NCI-H128 (cell line): ENCODE measurements at regions not wholly inside any gene's neighbourhood (a gene's known extent, or its start where the extent isn't known, plus 50 kb on each side); places are given as distances from the start of the nearest gene placed in this dataset.
"Not testable (repeated sequence)": the region's sequence is repeated elsewhere in the genome, so short reads cannot be mapped to it uniquely, and the experiment has no call there.

Experiments used
- DNase-seq: peaks from one replicate; lab custom pipeline; 2025; ENCODE audit not compliant: unreplicated experiment; lab: John Stamatoyannopoulos, UW

DNA sequence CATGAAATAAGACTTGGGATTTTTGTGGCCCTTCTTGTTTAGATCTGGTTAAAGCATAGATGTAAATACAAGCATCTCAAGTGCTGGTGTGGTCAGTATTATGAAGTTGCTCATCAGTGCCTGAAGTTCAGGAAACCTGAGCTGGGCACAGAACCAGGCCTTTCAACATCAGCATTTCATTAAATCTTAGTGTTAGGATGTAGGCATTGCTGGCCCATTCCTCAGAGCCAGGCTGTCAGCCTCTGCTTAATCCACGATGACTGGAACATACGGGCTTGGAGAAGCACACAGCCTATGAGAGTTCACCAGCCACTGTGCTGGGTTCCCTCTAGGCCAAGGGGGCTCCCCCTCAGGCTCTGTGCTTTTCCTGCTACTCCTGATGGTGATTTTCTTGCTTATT, 270.2 kb downstream of the EN1 start:
- DNase-seq = no peak

DNA sequence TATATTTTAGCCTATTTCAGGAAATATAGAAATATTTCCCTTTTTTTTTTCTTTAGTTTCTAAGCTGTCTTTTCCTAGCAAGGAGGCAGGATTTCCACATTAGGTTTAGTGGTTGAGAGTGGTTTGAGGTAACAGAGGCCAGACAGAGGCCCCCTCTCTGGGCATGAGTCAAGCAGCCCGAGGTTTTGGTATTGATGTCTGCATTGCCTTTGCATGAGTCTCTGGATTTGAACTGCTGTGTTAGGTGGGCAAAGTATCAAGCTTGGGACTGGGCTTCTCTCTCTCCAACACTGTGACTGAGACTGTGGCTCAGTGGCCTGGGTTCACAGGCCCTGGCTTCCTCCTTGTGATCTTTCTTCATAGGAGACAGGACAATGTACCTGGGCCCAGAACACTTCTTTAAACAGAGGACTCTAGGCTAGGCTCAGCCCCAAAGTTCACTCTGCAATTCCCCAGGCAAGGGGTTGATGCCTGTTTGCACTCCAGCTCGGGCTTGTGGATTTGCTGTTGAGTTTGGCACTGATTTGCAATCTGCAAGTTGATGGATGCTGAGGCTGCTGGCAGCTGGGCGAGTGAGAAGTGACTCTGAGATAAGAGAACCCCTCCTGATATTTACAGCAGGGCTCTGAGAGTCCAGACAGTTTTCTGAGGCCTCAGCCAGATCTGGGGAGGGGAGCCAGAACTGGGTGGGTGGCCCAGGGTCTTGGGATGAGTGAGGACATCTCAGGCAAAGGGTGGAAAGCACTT, 271.2 kb downstream of the EN1 start:
- no peak for DNase-seq

DNA sequence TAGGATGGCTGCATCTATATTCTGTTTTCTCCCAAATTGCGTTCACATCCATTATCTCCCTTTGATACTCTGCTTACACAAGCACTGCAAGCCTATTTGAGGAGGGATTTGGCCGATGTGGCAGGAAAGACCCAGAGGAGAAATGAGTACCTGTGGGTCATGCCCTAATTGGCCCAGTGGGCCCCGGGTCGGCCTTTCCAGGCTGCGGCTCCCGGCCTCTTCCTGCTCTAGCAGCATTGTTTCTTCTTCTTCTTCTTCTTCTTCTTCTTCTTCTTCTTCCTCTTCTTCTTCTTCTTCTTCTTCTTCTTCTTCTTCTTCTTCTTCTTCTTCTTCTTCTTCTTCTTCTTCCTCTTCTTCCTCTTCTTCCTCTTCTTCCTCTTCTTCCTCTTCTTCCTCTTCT, 275.1 kb downstream of the EN1 start:
- not testable (repeated sequence) for DNase-seq

DNA sequence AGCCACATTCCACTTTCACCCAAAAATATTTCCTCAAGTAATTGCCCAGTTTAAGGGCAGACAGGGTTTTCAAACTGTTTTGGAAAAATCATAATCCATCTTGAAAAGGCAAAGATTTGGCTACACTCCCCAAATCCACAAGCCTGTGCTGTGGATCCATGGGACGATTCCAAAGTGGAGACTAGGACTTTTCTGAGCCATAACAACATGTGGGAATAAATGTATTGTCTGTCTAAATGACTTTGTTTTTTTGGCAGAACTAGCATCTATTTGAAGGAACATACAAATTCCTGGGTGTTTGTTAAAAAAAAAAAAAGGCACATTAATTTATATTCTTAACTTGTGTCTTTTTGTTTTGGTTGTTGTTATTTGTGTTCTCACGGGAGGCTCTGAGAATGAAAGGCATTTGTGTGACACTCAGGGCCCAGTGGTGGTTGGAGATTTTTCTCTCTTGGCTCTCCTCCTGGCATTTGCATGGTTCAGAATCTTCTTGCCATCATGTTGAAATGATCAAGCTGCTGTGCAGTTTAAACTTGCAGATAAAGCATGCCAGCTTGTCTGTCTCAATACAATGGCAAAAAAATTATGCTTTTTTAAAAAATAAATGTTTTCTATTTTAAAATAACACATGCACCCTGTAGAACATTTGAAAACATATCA, 277.4 kb downstream of the EN1 start:
- no peak for DNase-seq

DNA sequence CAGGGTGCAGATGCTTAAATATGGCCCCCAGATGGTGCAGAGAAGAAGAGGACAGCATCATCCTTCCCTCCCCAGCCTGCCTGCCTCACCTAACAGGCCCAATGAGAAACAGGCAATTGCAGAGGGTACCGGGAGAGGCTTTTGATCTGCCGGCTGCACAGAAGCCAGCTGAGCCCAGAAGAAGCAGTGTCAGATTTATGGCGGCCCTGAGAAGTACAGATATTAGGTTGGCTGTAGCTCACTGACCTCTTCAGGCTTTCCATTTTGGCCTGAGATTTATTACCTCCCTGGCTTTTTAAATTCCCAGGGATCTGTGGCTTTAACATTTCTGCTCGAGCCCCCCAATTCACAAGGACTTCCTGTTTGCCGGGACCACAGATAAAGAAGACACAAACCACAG, 278.7 kb downstream of the EN1 start:
- no peak for DNase-seq

DNA sequence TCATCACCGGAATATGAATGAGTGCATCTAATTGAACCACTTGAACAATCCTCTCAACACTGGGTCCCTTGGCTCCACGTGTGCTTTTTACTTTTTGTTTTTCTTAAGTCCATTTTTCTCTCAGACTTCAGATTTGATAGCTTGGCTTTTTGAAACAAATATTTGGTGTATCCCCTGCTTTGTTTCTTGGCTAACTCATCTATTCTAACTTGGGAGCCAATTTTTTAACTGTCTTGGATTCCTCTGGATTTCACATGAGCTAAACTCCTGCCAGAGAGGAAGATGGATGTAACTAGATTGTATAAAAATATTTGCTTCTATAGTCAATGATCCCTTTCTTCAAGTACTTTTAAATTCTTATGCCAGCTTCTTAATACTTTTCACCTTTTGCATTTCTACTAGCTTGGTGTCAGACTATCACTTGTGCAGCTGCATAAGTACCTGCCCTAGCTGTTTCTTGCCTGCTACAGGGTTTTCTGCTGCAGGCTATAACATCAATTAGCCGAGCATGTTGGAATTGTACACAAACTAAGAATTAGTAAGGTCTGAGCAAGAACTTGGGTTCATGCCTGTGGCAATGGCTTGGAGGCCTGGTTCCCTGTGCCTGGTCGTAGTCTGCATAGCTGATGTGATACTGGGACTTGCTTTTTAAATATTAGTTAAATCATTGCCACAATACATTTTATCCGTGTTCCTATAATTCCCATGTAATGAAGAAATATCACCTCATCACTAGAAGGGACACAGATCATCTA, 281.5 kb downstream of the EN1 start:
- no peak for DNase-seq

DNA sequence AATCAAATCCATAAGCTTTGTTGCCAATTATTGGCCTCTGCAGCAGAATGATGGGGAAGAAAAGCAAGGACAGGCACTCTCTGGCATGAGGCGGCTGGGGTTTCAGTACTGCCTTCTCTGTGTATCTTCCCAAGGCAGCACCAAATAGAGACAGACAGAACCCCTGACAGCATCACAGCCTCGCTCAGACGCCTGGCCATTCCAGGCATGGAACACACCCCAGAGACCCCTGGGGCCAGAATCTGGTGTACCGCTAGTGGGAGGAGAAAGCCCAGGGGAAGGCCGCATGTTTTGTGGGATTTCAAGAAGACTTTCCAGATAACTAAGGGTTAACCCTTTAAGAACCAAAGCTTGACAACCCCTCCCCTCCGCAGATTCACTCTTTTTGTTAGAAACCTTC, 282.1 kb downstream of the EN1 start:
- DNase-seq = no peak

DNA sequence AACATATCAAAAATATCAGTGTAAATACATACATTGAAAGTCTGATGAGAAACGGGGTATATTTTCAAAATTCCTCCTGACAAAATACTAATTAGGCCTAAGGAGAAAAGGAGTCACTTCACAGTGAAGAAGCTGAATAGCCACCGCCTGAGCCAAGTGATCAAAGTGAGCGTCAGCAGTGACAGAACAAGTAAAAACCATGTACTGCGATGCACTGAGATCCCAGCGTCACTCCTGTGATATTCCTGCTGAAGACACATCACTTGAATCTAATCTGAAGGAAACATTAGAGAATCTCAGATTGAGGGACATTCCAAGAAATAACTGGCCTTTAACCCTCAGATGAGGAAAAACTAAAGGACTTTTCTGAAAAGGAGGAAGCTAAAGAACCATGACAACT, 285.3 kb downstream of the EN1 start:
- no peak for DNase-seq

DNA sequence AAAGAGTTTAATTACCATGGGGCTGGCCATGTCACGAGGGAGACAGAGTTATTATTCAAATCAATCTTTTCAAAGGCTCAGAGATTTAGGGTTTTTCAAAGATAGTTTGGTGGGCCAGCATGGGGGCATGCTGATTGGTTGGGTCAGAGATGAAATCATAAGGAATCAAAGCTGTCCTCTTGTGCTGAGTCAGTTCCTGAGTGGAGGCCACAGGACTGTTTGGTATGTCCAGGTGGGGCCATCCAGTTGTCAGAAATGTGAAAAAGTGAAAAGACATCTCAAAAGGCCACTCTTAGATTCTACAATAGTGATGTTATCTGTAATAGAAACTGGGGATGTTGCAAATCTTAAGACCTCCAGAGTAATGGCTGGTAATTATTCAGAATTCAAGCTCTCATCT, 288.6 kb downstream of the EN1 start:
- no peak for DNase-seq

DNA sequence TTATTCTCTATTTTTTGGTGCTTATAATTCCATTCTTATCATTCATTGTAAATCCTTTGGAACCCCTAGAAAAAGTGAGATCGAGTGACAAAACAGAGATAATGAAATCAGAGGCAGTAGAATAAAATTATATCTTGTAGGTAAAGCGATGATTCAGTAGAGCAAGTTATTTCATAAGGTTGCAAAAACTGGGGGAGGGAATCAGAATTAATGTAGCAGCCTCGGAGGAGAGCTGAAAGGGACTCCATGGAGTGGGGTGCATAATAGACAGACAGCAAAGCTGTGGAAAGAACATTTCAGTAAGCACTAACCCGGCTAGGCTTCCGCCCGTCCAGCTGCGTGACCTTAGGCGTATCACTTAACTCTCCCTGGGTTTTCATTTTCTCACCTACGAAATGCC, 289.7 kb downstream of the EN1 start:
- DNase-seq = no peak

DNA sequence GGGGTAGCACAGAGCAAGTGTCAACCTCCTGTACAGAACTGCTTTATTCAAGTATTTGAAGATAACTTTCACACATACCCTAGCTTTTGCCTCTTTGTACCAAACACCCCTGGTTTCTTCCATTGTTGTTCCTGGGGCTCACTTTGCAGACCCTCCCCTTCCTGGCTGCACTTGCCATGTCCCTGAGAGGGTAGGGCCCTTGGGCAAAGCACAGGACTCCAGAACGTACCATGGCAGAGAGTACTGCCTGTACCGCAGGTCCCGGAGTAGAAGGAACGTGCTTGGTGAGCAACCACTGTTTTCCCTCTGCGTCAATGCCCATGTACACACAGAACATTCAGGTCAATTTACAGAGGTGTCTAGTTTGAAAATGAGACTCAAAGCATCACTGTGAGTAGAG, 290.4 kb downstream of the EN1 start:
- no peak for DNase-seq

DNA sequence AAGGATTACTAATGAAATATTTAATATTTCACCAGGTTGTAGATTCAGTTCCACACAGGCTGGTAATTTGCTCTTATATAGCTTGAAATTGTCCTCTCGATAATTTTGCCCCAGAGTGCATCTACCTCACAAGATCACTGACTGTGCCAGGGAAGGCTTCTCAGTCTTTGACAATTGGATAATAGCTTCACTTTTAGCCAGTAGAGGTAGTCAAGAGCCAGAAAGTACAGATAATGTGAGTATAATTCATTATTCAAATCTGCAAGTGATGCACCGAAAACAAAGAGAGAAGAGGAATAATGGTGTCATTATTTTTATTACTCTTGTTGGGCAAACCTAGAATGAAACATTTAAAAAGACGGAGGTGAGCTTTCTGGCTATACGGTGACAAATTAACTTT, 292.8 kb downstream of the EN1 start:
- DNase-seq = no peak

DNA sequence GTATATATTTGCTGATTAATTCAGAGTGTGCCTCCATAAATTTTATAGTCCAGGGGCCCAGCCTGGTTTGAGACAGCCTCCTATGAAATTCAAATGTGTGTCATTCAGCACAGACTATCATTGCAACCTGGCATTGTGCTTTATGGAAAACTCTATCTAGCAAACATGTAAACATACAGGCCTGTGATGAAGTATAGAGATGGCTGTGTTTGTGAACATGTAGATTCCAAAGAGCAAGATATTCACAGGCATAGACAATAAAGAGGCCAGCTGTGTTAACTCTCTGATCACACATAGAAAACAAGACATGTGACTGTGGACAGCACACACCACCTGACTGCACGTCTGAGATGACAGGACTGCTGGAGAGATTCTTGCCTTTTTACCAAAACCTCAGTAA, 297.9 kb downstream of the EN1 start:
- no peak for DNase-seq

DNA sequence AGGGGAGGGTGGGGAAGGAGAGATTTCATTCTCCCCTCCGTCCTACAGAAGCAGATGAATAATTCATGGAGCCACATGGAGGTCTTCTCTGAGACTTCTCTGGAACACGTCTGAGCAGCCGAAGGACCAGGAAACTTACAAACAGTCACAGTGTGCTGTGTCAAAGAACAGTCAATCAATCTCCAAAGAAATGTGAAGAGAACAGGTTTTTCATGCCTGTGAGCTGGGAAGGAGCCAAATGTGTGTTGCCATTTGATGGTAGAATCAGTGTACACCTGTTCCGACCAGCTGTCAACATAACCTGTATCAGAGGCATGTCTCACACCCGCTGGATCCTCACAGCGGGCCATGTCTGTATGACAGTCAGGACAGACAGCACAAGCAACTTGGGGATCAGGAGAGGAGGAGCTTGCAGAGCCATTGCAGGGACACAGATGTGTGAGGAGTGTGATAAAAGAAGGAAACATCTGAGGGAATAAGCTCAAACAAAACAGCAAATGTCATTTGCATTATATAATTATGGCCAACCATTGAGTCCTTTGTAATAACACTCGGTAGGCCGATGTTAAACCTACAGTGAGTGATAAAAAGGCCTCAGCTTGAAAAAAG, 298.5 kb downstream of the EN1 start:
- no peak for DNase-seq

DNA sequence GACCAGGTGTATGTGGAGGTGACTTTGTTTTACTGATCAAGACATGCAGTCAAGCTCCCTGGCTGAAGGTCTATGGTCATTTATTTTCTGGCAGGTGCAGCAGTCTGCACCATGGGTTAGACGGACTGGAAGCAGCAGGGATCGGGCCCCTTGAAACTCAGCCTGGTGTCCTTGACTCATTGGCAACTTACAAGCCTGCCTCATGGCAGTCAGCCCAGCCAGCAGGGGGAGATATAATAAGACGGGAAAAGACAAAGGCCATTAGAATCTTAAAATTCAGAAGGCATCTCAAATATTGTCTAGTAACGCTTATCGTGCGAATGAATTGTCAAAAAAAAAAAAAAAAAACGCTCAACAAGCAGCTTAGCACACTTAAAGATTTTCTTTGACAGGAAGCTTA, 308.2 kb downstream of the EN1 start:
- no peak for DNase-seq

DNA sequence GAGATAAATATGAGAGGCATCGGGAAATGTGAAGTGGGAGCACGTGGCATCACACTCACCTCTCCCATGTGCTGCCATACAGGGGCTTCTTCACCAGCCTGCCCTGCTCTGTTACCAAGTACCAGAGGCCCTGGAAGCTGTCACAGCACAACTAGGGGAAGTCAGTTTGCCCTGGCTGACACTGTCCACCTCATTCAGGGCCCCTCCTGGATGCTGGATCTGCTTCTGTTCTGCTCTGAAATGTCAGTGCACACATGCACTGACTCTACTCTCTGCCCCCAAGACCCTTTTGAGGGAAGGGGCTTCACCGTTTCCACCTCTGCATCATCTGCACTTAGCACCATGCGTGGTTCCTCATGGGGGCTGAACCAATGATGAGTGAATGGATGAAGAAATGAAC, 311.1 kb downstream of the EN1 start:
- no peak for DNase-seq

DNA sequence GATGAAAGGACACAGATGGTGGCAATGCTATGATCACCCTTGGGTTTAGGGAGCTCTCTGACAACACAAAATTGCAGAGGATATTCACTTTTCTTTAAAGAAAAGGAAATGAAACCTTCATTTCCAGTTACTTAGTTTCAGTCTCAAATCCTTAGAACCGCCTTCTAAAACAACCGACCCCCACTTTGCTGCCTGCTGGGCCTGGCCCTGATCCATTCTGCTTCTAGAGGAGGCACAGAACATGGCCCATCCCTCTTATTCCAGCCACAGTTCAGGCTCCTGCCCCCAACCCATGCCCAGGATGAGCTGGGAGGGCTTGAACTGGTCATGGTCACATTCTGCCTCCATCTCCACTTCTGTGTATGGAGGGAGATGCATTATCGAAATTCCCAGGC, 311.6 kb downstream of the EN1 start:
- DNase-seq = no peak

DNA sequence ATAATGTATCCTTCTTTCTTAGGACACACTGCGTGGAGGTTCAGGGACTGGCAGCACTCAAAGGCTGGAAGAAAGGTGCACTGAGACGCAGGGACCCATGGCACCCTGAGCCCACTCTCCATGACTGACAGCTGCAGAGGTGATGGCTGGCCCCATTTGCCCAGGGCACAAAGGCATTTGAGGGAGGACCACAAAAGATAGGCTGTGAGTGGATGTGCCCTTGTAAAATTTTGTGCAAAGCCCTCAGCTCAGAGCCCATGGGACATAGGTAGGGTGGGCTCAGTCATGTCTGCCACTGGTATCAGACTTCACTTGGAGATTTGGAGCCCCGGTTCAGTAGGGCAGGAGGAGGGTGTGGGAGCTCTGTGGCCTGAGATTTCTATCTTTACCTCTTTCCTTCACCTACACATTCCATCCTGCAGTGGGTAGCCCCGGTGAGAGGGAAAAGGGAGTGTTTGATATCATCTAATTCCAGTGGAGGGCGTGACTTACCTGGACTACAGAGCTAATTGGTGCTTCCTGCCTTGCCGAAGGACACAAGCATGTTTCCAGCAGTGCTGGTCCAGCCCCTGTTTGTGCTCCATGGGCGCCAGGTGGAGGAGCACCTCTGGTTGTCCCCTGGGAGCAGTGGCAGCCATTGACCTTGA, 312.2 kb downstream of the EN1 start:
- no peak for DNase-seq

DNA sequence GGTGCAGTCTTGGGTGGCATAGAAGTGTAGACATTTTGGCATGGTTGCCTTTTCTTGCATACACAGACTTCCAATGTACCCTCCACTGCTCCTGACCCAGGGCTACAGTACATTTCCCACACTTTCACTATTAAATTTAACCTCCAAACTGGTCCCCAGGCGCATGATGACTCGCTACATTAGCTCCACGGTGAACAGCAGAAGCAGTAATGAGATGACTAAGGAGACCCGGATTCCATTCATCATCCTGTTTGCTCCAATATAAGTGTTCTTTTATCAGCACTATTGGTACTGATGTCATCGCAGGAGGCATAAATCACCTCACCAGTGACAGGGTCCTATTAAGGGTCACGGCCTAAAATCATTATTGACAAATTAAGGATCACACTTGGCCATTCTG, 316.5 kb downstream of the EN1 start:
- no peak for DNase-seq

DNA sequence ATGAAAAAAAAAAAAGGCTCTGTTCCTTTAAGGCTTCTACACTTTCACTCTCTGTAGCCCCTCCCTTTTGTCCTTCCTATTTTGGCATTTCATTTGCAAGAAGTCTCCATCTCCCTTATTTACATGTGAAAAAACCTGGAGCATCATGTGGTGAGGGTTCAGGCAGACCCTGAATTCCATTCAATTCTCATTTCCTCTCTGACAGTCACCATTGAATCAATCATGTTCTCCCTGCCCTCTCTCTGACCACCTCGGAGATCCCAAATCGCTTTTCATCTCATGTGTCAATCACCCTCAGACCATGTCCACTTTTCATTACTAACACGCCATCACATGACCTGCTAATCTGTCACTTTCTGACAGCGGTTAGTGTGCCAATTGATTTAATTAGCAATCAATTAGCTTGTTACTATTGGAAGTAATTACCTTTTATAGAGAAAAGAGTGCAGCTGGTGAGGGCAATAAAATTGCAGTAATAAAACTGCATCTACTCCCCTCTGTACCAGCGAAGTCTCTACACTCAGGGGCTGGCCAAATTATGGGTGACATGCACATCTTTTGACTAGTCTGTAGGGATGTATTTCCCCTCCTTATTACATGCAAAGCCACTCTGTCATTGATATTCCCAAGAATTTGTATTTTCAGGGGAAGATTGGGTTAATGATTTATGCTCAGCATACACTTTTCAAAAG, 317.4 kb downstream of the EN1 start:
- no peak for DNase-seq

DNA sequence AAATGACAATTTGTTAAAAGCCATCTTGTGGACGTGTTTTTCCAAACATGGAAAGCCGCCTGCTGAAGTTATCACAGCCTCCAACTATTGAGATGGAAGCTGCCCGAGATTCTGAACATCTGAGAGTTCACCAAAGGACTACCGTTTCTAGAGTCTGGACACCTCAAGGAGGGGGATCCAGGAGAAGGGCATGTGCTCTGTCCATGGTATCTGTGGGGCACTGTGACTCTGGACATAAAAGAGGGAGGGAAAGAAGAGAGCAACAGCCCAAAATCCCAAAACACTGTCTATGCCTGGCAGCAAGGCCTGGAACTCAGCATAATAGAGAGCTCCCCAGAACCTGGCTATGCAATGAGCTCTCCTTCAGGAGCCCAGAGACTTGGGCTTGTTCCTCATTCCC, 319.9 kb downstream of the EN1 start:
- DNase-seq = no peak
